Chondrocyte (in vitro differentiated cells): ENCODE measurements at regions not wholly inside any gene's neighbourhood (a gene's known extent, or its start where the extent isn't known, plus 50 kb on each side); places are given as distances from the start of the nearest gene placed in this dataset.

ENCODE experiments used
- DNase-seq: peaks from one replicate; pipeline ENCODE4 v3.0.0; 2021; ENCODE audit warnings: mixed read lengths, low spot score
- H3K27ac Mint-ChIP-seq: one replicate; pipeline ENCODE4 v1.8.0; 2021; ENCODE audit warnings: mild to moderate bottlenecking, moderate library complexity, mixed read lengths; ENCODE audit not compliant: unreplicated experiment
- H3K27me3 Mint-ChIP-seq: 2 replicates; pipeline ENCODE4 v1.8.0; 2021; ENCODE audit warnings: low read depth, mixed read lengths
- H3K36me3 Mint-ChIP-seq: 2 replicates; pipeline ENCODE4 v1.8.0; 2021; ENCODE audit warnings: low read depth, mixed read lengths
- H3K4me1 Mint-ChIP-seq: 2 replicates; pipeline ENCODE4 v1.8.0; 2021; ENCODE audit warnings: low read depth, mild to moderate bottlenecking, mixed read lengths
- H3K4me3 Mint-ChIP-seq: one replicate; pipeline ENCODE4 v1.8.0; 2021; ENCODE audit warnings: mild to moderate bottlenecking, moderate library complexity, mixed read lengths; ENCODE audit not compliant: unreplicated experiment
- H3K9me3 Mint-ChIP-seq: 2 replicates; pipeline ENCODE4 v1.8.0; 2021; ENCODE audit warnings: low read depth, mixed read lengths
- TF ChIP-seq, protein P1 (sequence below): fragments of 200-600 bp; sonication (generic); IDR thresholded peaks from 2 replicates; pipeline ENCODE4 v1.5.0; 2021; ENCODE audit warnings: antibody characterized with exemption, mild to moderate bottlenecking, moderate library complexity

DNA sequence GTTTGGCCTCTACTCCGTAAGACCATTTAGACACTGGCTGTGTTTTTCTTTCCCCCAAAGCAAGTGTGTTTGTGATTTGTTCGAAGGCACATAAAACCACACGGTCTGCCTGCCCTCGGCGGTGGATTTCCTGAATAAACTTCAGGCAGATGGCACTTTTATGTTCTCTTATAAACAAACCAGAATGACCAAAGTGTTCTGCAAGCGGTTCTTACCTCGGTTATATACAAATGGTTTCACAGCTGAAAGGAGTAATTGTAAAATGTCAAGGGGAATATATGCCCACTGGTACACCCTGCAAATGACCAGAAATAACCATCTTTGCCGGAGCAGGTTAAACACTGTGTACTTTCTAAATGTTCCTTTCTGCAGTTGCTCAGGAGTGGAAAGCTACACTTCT lies 1475.8 kb upstream of the TMEM132C start:
- no peaks in the 10 kb centered on the region for H3K27me3 Mint-ChIP-seq
- no peaks in the 10 kb centered on the region for H3K36me3 Mint-ChIP-seq
- H3K27ac Mint-ChIP-seq, result no peak overlapping the region
- TF ChIP-seq, protein P1, sequence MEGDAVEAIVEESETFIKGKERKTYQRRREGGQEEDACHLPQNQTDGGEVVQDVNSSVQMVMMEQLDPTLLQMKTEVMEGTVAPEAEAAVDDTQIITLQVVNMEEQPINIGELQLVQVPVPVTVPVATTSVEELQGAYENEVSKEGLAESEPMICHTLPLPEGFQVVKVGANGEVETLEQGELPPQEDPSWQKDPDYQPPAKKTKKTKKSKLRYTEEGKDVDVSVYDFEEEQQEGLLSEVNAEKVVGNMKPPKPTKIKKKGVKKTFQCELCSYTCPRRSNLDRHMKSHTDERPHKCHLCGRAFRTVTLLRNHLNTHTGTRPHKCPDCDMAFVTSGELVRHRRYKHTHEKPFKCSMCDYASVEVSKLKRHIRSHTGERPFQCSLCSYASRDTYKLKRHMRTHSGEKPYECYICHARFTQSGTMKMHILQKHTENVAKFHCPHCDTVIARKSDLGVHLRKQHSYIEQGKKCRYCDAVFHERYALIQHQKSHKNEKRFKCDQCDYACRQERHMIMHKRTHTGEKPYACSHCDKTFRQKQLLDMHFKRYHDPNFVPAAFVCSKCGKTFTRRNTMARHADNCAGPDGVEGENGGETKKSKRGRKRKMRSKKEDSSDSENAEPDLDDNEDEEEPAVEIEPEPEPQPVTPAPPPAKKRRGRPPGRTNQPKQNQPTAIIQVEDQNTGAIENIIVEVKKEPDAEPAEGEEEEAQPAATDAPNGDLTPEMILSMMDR, result no peak
- H3K9me3 Mint-ChIP-seq, result peaks cover 36% of the 10 kb centered on the region
- no peak for DNase-seq
- H3K4me3 Mint-ChIP-seq, result no peak overlapping the region
- no peaks in the 10 kb centered on the region for H3K4me1 Mint-ChIP-seq

DNA sequence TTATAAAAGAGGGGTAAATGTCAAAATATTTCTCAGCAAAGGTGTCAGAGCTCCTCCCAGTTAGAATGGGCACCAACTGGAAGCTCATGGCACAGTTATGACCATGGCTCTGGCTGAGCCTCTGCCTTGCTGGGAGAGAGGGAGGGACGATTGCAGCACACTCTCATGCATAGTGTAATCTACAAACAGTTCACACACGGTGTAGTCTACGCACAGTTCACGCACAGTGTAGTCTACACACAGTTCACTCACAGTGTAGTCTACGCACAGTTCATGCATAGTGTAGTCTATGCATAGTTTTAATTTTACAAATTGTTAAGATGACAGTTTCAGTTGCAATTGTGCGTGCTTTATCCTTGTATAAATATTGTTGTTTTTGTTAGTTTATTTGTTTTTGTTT lies 1474.6 kb upstream of the TMEM132C start:
- Mint-ChIP-seq H3K36me3 (no peaks in the 10 kb centered on the region), H3K27me3 (no peaks in the 10 kb centered on the region), H3K4me1 (no peaks in the 10 kb centered on the region), H3K27ac (no peak overlapping the region), H3K4me3 (no peak overlapping the region), H3K9me3 (peaks cover 36% of the 10 kb centered on the region)
- DNase-seq, result no peak
- TF ChIP-seq, protein P1, result no peak

DNA sequence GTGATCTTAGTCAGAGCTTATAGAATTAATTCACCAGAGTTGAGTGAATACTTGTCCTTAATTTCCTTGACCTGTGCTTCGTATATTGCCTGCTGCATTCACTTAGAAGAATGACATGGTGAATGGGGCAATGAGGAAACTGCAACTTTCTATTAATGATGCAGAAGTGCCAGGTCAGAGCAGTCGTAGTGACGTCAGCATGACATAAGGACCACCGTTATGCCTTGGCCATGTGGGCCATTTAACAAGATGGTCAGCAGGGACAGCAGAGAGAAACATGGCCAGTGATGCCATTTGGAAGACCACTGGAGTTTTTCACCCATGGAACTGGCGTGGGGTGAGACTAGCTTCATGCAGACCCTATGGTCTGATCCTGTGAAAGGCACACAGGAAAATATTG lies 1469.4 kb upstream of the TMEM132C start:
- Mint-ChIP-seq H3K27ac (no peak overlapping the region), H3K27me3 (no peaks in the 10 kb centered on the region), H3K36me3 (no peaks in the 10 kb centered on the region), H3K9me3 (peaks cover 23% of the 10 kb centered on the region), H3K4me1 (no peaks in the 10 kb centered on the region), H3K4me3 (no peak overlapping the region)
- no peak for DNase-seq
- TF ChIP-seq, protein P1, result no peak

DNA sequence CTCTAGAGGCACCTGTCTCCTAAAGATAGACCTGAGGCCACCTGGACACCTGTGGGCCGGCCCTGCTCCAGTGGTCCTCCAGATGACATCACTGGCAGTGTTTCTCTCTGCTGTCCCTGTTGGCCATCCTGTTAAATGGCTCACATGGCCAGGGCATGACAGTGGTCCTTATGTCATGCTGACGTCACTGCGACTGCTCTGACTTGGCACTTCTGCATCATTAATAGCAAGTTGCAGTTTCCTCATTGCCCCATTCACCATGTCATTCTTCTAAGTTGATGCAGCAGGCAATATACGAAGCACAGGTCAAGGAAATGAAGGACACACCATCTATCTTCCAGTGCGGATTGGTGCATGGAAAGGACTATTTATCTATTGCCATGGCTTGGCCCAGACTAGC lies 1468.5 kb upstream of the TMEM132C start:
- no peaks in the 10 kb centered on the region for H3K4me1 Mint-ChIP-seq
- H3K27me3 Mint-ChIP-seq, result no peaks in the 10 kb centered on the region
- H3K9me3 Mint-ChIP-seq, result peaks cover 20% of the 10 kb centered on the region
- no peak for DNase-seq
- TF ChIP-seq, protein P1, result no peak
- H3K27ac Mint-ChIP-seq, result no peak overlapping the region
- H3K4me3 Mint-ChIP-seq, result no peak overlapping the region
- H3K36me3 Mint-ChIP-seq, result no peaks in the 10 kb centered on the region

DNA sequence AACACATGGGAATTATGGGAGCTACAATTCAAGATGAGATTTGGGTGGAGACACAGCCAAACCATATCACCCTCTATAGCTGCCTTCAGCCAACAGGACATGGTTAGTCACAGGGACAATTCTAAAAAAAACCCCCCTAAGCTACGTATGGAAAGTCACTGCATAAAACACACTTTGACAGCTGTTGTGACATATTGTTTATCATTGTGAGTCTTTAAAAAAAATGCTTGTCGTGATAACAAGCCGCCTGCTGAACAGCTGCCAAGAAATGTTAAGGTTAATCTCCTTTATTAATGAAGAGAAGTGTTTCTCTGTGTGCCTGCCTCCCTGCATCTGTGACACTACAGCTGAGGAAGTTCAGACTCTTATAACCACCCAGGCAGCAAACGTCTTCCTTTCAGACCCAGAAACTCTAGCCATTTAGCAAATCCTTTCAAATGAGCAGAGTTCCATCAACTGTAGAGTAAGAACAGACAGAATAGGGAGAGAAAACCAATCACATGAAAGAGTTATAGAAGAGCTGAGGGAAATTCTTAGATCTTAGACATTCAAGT lies 1459.6 kb upstream of the TMEM132C start:
- Mint-ChIP-seq H3K36me3 (no peaks in the 10 kb centered on the region), H3K4me3 (no peak overlapping the region), H3K27me3 (no peaks in the 10 kb centered on the region), H3K4me1 (no peaks in the 10 kb centered on the region), H3K9me3 (peaks cover 3% of the 10 kb centered on the region), H3K27ac (no peak overlapping the region)
- TF ChIP-seq, protein P1, result no peak
- DNase-seq, result no peak
